Esophagus squamous epithelium (tissue), 5 donors: ENCODE measurements at regions not wholly inside any gene's neighbourhood (a gene's known extent, or its start where the extent isn't known, plus 50 kb on each side); places are given as distances from the start of the nearest gene placed in this dataset.
"Not testable (repeated sequence)": the region's sequence is repeated elsewhere in the genome, so short reads cannot be mapped to it uniquely, and the experiment has no call there.

Experiments
- DNase-seq: peaks from one replicate; lab custom pipeline; 2025; lab: John Stamatoyannopoulos, UW
- H3K27ac ChIP-seq, 4 donors: fragments of 200-600 bp; sonication (generic); one replicate each; pipeline ENCODE4 v1.5.1; 2016 to 2019; ENCODE audit warnings: mild to moderate bottlenecking in 1 of 4
- H3K27me3 ChIP-seq, 4 donors: fragments of 200-600 bp; sonication (generic); 1 replicate in 3 of 4; 2 replicates in 1 of 4; pipeline versions ENCODE4 v1.5.1 to v1.6.0; 2017 to 2021; ENCODE audit warnings: antibody characterized with exemption in 1 of 4
- H3K36me3 ChIP-seq, 3 donors: fragments of 200-600 bp; sonication (generic); one replicate each; pipeline ENCODE4 v1.5.1; 2016 to 2019
- H3K4me1 ChIP-seq, 3 donors: fragments of 200-600 bp; sonication (generic); one replicate each; pipeline ENCODE4 v1.5.1; 2017 to 2019
- H3K4me3 ChIP-seq, 4 donors: fragments of 200-600 bp; sonication (generic); 1 replicate in 3 of 4; 2 replicates in 1 of 4; pipeline ENCODE4 v1.5.1; 2016 to 2019; ENCODE audit warnings: mild to moderate bottlenecking in 2 of 4, moderate library complexity in 1 of 4
- H3K9me3 ChIP-seq, 3 donors: fragments of 200-600 bp; sonication (generic); one replicate each; pipeline ENCODE4 v1.5.1; 2016 to 2019
- CTCF ChIP-seq, 6 experiments: fragments of 450-650 bp in 4 of 6; fragments of 200-600 bp in 2 of 6; sonication (generic) in 2 of 6; IDR thresholded peaks; one replicate each; pipeline ENCODE4 v1.5.1; 2016 to 2019; ENCODE audit warnings: antibody characterized with exemption in 6 of 6, mild to moderate bottlenecking in 4 of 6, moderate library complexity in 4 of 6
- POLR2A ChIP-seq, 4 donors: fragments of 450-650 bp; IDR thresholded peaks; one replicate each; pipeline ENCODE4 v1.6.1; 2017; ENCODE audit warnings: antibody characterized with exemption in 4 of 4, mild to moderate bottlenecking in 4 of 4, moderate library complexity in 3 of 4
- WGBS, 2 donors: methylation state at CpG; one replicate each; pipeline ENCODE4 v1.1.5; 2018; 5-methylcytosine and 5-hydroxymethylcytosine counted together
- intact Hi-C: fragments of 100-400 bp; cut with DNase I; formaldehyde crosslinking; loops from one replicate; pipeline ENCODE4 v1.15.0; 2022
- donor health status: DM: yes; HTN: yes; CAD: no.

GRCh38 chr4:30207389-30207788 lies 512.8 kb upstream of the PCDH7 start:
- TF ChIP-seq CTCF (IDR thresholded peaks at IDR 0.05) (no peak), POLR2A (IDR thresholded peaks at IDR 0.05) (no peak)
- no peaks in the 10 kb centered on the region for H3K27me3 ChIP-seq
- H3K4me3 ChIP-seq = no peak overlapping the region
- H3K4me1 ChIP-seq = no peaks in the 10 kb centered on the region
- intact Hi-C loops = no loop called here
- no peak overlapping the region for H3K27ac ChIP-seq
- H3K36me3 ChIP-seq = no peaks in the 10 kb centered on the region
- DNase-seq = no peak
- no peaks in the 10 kb centered on the region for H3K9me3 ChIP-seq

GRCh38 chr4:30208731-30209435 lies 511.3 kb upstream of the PCDH7 start:
- DNase-seq = no peak

GRCh38 chr4:30215973-30216372 lies 504.2 kb upstream of the PCDH7 start:
- intact Hi-C loops, DNase-seq, H3K4me1 ChIP-seq, H3K4me3 ChIP-seq, H3K27me3 ChIP-seq, H3K9me3 ChIP-seq, H3K27ac ChIP-seq, H3K36me3 ChIP-seq: not testable (repeated sequence)
- WGBS, 2 donors = 88 to 89% methylated on average over 4 of the region's 4 CpGs

More at GRCh38 chr4:30208731-30209435, 511.3 kb upstream of the PCDH7 start:
- 20 to 29% methylated on average over 2 of the region's 2 CpGs for WGBS, 2 donors
- H3K27me3 ChIP-seq = no peaks in the 10 kb centered on the region
- TF ChIP-seq CTCF (IDR thresholded peaks at IDR 0.05) (no peak), POLR2A (IDR thresholded peaks at IDR 0.05) (no peak)
- no peak overlapping the region for H3K27ac ChIP-seq
- no peaks in the 10 kb centered on the region for H3K4me1 ChIP-seq
- no peaks in the 10 kb centered on the region for H3K9me3 ChIP-seq
- H3K36me3 ChIP-seq = no peaks in the 10 kb centered on the region
- no peak overlapping the region for H3K4me3 ChIP-seq
- intact Hi-C loops = no loop called here

GRCh38 chr4:30245140-30245539 lies 475.0 kb upstream of the PCDH7 start:
- H3K9me3 ChIP-seq = no peaks in the 10 kb centered on the region
- TF ChIP-seq POLR2A (IDR thresholded peaks at IDR 0.05) (no peak), CTCF (IDR thresholded peaks at IDR 0.05) (no peak)
- H3K27ac ChIP-seq = no peak overlapping the region
- intact Hi-C loops = no loop called here
- H3K4me1 ChIP-seq = no peaks in the 10 kb centered on the region
- H3K4me3 ChIP-seq = no peak overlapping the region
- DNase-seq = no peak
- no peaks in the 10 kb centered on the region for H3K27me3 ChIP-seq
- no peaks in the 10 kb centered on the region for H3K36me3 ChIP-seq

- no peak overlapping the region for H3K27ac ChIP-seq
- peaks cover 0 to 7% (median 0%) of the 10 kb centered on the region in 3 donors for H3K4me1 ChIP-seq
- H3K27me3 ChIP-seq = no peaks in the 10 kb centered on the region
- H3K36me3 ChIP-seq = no peaks in the 10 kb centered on the region
- no peaks in the 10 kb centered on the region for H3K9me3 ChIP-seq
- no peak overlapping the region for H3K4me3 ChIP-seq
- DNase-seq = no peak
- no peak for TF ChIP-seq POLR2A (IDR thresholded peaks at IDR 0.05)
- no peak for TF ChIP-seq CTCF (IDR thresholded peaks at IDR 0.05)
- 37 to 66% methylated on average over 3 of the region's 3 CpGs for WGBS, 2 donors
- intact Hi-C loops = no loop called here
These were observed 463.9 kb upstream of the PCDH7 start for GRCh38 chr4:30256116-30256832.
